ENCODE measurements at regions not wholly inside any gene's neighbourhood (a gene's known extent, or its start where the extent isn't known, plus 50 kb on each side); places are given as distances from the start of the nearest gene placed in this dataset.
"Not testable (repeated sequence)": the region's sequence is repeated elsewhere in the genome, so short reads cannot be mapped to it uniquely, and the experiment has no call there.

DNA sequence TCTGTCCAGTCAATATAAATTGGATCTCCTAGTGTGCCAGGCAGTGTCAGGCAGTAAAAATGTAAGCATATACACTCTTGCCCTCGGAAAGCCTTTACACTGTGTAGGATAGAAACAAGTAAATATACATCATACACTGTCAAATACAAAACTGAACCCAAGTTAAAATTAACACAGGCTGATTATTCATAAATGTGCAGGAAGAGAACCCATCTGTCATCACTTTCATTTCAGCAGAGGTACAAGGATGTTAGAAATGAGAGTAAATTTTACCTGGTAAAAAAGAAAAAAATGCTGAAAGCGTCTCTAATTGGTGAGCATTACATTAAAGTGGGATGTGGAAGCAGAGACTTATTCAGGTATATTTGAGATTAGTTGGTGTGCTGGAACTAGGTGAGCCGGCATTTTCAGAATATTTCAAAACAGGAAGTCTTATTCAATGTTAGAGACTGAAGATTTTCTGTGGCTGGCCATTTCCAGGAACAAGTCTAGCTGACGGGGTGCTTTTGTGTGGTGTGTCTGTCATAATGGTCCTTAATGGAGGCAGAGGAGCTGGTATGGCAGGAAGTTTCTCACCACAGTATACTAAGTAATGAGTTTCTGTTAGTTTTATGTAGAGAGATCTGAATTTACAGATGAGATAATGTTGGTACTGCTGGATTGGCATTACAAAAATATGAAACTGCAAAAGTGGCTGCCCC lies 192.6 kb downstream of the CASP12 start:
- ATAC-seq (peak; percentile 55), DNase-seq (ENCODE audit: low spot score) (peak; percentile 44)

DNA sequence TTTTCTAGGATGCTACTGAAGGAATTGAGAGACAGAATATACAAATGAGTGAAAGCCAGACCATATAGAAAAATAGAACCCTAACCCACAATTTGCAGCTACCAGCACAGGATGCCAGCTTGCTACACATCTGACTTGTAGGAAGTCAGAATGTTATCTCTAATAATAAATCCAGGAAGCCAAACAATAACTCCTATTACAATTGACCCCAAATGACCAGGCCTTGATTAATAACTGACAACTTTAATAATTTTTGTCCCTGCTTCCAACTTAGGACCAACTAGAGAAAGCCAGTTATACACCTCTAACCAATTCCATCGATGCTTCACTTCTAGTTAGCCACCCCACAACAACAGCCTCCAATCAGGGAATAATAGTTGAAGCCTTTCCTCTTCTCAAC lies 193.4 kb downstream of the CASP12 start:
- no peak for ATAC-seq

DNA sequence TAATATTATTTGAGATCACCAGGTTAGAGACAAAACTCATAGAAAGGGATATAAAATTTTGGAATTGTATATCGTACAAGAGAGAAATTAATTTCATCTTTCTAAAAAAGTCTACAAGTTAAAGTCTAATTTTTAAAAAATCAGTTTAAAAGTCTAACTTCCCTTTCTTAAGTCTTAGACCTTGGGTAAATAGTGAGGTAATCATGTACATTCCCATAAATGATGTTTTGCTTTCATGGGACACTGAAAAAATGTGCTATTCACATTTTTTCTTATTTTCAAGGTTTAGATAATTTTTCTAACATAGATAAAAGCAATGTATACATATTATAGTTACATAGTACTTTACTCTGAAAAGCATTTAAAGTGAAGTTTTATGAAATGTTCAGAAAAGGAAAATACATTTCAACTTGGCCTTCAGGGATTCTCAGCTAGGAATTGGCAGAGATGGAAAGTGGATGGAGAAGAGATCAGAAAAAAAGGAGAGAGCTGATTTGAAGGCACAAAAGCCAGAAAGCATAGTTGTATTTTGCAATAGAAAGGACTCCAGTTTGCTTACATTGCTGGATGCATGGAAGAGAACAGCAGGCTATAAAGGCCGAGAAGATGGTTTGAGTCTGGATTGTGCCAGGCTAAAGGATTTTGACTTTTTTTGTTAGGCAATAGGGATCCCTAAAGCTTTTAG lies 194.0 kb downstream of the CASP12 start:
- ATAC-seq (no peak), DNase-seq (ENCODE audit: low spot score) (no peak)

More for the DNA sequence above, 193.4 kb downstream of the CASP12 start:
- DNase-seq (ENCODE audit: low spot score): no peak

DNA sequence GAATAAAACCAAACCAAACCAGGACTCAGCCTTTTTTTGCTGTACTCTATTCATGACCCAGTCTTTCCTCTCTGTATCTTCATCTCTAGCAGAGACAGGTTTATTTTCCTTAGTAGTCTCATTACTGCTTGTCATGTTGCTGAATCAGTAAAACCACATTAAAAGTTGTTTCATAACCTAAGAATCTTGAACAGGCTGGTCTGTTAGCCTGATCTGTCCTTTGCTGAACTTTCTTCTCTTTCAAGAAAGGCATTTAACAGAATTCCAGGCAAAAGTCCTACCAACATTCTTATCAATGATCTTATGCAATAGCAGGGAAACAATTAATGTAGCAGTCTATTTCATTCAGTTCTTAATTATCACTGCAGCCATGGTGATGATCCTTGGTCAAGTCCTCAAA lies 197.7 kb downstream of the CASP12 start:
- DNase-seq (ENCODE audit: low spot score): no peak
- ATAC-seq: no peak

DNA sequence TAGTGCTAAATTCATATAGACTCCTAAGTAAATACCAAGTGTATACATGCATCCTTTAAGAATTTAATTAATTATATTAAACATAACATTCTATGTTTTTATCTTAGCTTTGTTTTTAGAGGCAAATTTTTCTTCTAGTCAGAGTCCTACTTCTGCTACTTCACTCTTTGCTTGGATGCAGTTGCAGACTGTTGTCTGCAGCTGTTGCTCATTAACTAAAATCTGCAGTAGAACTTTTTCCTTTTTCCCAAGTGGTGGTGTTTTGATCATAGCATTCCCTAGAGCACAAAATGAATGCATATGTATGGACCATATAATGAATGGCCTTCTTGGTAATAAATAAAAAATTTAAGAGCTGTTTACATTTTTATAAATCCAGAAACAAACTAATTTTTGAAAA lies 198.3 kb downstream of the CASP12 start:
- ATAC-seq (no peak), DNase-seq (ENCODE audit: low spot score) (no peak)

DNA sequence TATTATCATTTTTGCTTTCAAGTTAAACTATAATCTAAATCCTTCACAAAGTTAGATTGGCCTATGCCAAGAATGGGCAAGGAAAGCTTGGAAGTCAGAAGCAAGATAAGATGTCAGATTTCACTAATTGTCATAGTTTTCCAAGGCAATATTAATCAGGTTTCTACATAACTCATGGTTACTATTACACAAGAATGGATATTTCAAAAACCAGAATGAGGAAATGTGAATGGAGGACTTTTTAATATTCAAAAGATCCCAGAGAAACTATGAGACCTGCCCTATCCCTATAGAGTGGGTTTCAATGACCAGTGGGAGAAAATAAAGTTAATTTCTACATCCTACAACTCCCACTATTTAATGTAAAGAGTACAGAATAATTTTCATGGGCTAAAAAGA lies 203.2 kb downstream of the CASP12 start:
- ATAC-seq (no peak), DNase-seq (ENCODE audit: low spot score) (no peak)

DNA sequence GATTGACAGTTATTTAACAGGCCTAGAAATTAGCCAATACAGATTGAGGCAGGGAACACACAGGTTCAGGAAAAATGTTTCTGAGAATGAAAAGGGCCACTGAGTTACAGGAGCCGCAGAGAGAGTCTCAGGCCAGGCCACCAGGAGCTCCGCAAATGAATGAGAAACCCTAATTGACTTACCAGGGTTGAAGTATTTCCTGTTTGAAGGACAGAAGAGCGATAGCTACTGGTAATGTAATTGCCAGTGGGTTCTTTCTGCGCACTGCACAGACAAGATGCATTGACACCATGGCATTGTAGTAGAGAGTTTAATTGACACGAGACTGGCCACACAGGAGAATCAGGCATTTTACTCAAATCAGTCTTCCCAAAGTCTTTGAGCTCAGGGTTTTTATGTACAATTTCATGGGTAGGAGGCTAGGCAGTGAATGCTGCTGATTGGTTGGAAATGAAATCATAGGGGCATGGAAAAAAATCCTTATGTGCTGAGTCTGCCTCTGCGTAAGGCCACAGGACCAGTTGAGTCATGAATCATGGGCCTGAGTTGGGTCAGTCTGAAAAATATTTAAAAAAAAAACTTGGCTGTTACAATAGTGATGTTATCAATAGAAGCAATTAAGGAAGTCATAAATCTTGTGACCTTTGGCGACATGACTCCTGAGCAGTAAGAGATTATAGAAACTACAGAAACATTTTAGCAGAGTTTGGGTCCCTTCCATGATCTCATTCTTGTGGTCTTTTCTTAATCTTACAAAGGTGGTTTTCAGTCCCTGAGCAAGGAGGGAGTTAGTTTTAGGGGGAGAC lies 203.8 kb downstream of the CASP12 start:
- ATAC-seq: no peak
- DNase-seq (ENCODE audit: low spot score): no peak

DNA sequence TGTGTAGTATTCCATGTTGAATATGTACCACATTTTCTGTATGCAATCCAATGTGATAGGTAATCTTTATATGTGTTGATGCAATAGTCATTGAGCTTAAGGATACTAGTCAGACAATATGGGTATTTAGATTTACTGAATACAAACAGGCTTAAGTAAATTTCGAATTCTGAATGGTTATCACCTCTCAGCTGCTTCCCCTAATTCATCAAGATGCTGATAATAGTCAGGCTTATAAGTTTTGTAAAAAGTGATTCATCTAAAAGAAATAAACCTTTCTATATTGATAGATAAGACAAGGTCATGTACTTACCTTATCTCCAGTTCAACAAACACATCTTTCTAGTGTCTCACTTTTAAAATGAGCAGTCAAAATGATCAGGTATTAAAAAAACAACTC lies 205.5 kb downstream of the CASP12 start:
- DNase-seq (ENCODE audit: low spot score) (no peak), ATAC-seq (no peak)

DNA sequence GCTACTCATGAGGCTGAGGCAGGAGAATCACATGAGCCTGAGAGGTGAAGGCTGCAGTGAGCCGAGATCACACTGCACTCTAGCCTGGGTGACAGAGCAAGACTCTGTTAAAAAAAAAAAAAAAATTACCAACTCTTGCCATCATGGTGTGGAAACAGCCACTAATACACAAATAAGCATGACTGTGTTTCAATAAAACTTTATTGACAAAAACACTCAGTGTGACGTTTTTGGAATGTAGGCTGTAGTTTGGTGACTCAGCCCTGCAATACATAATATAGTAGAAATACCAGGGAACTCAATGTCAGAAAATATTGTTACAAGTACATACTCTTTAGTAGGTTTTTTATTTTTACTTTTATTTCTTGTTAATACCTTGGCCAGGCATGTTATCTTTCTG lies 207.1 kb downstream of the CASP12 start:
- DNase-seq (ENCODE audit: low spot score) (no peak), ATAC-seq (no peak)

DNA sequence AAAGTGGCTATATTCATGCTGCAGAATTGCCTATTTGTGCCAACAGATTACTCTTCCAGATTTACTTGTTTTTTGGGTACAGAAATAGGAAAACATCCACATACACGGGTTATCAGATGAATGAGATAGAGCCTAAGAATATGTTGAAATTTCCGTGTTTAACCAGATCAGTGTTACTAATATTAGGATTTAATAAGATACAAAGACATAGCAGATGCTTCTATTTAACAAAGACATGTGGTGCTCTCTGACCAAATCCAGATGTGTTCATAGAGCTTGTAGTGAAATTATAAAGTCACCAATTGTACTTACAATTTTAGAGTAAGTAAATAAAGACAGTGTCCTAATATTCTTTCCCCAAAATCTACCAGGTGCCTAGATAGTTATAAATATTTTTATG lies 208.0 kb downstream of the CASP12 start:
- DNase-seq (ENCODE audit: low spot score): no peak
- no peak for ATAC-seq

DNA sequence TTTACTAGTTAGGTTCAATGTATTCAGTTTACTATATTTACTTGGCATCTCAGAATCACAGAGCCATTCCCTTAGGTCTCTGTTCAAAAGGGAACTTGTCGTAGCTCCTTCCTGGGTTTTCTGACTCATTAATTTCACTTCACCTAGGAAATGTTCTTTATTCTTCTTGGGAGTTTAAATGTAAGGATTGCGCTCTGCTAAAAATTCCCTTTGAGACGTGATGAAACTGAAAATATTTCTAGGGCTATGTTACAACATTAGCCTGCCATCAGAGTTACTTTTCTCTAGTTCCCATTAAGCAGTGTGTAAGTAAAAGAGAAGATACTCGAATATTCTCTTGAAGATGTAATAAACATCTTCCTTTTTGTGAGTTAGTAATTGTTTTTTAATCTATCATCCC lies 209.5 kb downstream of the CASP12 start:
- ATAC-seq (no peak), DNase-seq (ENCODE audit: low spot score) (no peak)

DNA sequence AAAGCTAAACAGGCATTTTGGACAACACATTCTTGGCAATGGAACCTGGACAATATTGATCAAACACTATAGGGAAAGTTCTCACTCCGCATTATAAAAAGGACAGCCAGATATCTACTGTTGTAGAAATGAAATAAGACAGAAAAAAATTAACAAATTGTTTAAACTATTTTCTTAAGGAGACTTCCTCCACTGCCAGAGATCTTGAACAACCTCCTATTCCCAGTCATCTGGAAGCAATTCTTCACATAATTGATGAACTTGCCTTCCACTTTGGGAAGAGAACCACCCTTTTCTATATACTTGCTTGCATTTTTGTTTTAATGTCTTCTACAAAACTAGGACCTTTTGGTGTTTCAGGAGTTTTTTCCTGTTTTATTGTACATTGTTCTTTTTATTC lies 216.1 kb downstream of the CASP12 start:
- no peak for DNase-seq (ENCODE audit: low spot score)
- no peak for ATAC-seq

DNA sequence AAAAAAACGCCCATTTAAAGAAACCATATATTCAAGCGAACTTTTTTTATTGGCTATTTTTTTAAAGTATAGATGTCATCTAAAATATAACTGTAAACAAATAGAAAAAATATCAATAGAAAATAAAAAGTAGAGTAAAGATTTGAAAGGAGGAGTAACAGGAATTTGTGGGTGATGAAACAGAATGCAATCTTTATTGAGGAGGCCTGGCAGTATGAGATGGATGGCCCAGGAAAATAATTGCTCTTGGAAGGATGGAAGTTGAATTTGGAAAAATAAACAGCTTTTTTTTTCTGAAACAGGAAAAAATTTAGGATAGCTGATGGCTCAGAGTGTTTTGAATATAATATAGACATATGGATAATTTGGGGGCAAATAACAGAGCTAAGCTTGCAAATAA lies 219.0 kb downstream of the CASP12 start:
- no peak for DNase-seq (ENCODE audit: low spot score)
- ATAC-seq: no peak

DNA sequence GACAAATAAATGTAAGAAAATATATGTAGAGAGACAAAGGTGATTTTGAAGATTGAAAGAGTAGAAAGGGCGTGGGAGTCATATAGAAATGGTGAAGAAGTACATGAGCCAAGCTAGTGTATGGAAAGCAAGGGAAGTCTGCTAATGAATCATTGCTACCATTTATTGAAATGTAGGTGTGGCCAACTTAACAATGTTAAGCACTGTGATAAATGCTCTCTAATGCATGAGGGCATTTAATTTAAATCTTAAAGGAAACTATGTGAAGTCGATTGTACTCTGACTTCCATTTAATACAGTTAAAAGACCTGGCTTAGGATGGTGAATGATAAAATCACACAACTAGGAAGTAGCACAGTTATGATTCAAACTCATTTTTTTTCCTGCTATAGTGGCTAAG lies 219.9 kb downstream of the CASP12 start:
- ATAC-seq (no peak), DNase-seq (ENCODE audit: low spot score) (no peak)

DNA sequence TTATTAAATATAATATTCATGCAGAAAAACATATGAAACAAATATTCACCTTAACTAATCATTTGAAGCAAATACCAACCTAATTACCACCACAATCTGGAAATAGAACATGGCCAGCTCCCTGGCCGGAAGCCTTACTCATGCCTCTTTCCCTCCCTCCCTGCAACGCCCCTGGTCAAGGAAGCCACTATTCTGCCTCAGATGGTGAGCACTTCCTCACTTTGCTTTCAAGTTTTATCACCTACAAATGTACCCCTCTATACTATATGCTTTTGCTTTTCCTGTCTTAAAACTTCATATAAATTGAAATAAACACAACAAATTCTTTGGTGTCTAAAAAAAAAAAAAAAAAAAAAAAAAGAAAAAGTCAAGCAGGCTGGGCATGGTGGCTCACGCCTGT lies 221.2 kb downstream of the CASP12 start:
- not testable (repeated sequence) for ATAC-seq

DNA sequence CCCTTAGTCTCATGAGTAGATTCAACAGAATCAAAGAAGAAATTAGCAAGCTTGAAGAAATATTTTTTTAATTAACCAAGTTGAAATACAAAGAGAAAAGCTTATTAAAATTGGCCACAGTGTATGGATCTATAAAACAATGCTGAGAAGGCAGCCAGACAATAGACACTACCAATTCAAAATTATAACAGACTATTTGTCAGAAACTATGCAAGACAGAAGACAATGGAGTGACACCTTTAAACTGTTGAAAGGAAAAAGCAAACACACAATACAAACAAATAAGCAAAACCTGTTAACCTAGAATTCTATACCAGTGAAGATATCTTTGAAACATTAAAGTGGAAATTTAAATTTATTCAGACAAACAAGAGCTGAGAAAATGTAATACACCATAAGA lies 225.4 kb downstream of the CASP12 start:
- no peak for DNase-seq (ENCODE audit: low spot score)
- ATAC-seq: no peak

More for the DNA sequence above, 221.2 kb downstream of the CASP12 start:
- DNase-seq (ENCODE audit: low spot score): not testable (repeated sequence)

DNA sequence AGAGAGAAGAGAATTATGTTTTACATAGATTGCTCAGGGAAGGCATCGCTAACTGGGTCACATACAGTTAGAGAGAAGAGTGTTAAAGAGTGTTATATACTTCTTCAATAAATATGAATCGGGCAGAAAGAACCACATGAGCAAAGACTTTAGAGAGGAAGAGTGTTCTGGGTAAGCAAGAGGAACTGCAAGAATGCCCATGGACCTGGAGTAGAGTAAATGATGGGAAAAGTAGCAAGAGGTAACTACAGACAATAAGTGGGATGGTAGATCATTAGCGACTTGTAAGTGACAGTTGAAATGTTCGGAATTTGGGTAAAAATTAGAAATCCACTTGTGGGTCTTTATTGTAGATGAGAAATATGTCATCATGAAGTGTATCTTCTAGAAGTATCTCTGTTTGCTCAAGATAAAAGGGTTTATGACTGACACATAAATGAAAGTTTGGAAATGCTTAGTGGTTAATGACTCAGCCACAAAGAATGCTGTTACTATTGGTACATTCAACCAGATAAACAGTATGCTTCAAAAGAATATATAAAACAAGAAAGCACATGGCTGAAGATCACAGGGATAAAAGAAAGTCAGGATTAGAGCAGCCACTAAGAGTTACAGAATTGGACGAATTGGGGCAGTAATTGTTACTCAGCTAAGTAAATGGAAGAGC lies 229.3 kb downstream of the CASP12 start:
- DNase-seq (ENCODE audit: low spot score): no peak
- no peak for ATAC-seq

DNA sequence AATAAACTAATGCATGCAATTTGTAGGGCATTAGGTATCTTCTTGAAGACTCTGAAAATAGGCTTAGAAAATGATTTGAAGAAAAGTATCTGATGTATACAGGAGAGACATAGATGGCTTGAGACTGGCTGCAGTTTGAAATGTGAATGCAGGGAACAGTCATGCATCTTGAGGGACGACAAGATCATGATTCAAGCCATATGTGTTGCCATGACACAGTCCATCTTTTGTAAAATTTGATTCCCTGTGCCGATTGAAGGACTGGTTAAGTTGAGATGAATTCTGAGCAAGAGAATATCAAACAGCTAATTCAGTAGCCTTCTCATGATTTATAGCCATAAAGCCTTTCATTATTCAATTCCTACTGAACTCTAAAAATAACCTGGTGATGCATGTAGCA lies 231.6 kb downstream of the CASP12 start:
- DNase-seq (ENCODE audit: low spot score): no peak
- no peak for ATAC-seq

DNA sequence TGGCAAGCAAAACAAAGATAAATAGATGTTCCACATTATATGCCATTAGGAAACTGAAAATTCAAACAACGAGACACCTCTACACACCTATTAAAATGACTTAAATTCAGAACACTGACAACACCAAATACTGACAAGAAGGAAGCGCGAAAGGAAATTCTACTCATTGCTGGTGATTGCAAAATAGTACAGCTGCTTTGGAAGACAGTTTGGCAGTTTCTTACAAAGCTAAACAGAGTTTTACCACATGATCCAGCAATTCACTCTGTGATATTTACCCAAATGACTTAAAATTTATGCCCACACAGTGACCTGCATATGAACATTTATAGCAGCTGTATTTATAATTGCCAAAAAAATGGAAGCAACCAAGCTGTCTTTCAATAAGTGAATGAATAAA lies 232.6 kb downstream of the CASP12 start:
- ATAC-seq (no peak), DNase-seq (ENCODE audit: low spot score) (no peak)

DNA sequence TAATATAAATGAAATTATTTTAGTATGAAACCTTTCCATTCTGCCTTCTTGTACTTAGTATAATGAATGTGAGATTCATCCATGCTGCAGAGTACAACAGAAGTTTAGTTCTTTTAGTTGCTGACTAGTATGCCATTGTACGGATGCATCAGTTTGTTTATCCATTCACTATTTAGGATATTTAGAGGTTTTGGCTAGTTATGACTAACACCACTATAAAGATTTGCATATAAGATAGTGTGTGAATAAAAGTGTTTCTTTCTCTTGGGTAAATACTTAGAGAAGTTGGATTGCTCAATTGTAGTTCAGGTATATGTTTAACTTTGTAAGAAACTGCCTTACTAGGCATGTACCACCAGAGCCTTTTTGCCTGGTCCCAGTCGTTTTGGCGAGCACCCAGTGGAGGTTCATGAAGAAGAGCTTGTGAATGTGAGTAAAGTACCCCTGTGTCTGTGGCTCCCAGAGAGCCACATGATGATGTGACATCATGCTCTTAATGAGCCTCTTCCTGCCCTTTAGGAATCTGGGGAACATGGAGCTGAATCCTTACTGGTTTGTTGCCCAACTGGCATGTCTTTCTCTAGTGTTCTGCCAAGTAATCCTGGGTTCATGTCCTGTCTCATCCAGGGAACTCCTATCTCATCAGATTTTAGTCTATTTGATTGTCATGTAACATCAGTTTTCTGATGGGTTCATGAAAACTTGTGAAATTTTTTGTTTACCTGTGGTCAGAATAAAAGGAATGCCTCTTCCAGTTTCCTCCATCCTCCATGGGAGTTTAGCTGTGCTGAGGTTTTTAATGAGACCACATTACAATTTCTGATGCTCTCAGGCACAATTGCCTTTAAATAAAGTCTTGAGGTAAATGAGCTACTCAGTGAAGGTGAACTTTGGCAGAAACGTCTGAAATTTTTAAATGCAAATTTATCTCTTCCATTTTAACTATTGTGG lies 234.8 kb downstream of the CASP12 start:
- DNase-seq (ENCODE audit: low spot score) (no peak), ATAC-seq (no peak)
